ENCODE measurements at regions not wholly inside any gene's neighbourhood (a gene's known extent, or its start where the extent isn't known, plus 50 kb on each side); places are given as distances from the start of the nearest gene placed in this dataset.

DNA sequence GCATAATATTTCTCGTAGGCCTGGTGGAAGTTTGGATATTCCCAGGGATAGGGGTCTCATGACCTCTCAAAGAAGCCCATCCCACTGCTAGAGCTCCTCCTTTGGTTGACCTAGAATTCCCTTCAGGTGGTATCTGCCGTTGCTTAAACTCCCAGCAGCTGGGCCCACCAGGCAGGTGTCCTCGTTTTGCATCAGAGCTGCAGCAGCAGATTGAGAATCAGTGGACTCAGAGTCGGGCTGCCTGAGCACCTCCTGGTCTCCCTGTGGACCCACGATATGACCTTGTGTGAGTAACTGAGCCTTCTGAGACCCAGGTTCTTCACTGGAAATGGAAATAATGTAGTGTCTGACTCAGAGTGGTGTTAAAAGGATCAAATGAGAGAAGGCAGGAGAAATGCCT, 132.7 kb downstream of the PAPOLA start:
- TF ChIP-seq YY1 (IDR thresholded peaks at IDR 0.05; ENCODE audit: insufficient read depth, insufficient read length) (no peak), ZNF274 (IDR thresholded peaks at IDR 0.05; ENCODE audit: low read depth, low read length) (no peak)
